PC-3 (cell line): ENCODE measurements at regions not wholly inside any gene's neighbourhood (a gene's known extent, or its start where the extent isn't known, plus 50 kb on each side); places are given as distances from the start of the nearest gene placed in this dataset.

ENCODE experiments used
- CTCF ChIP-seq: fragments of 300-600 bp; sonication (generic); conservative IDR thresholded peaks from 2 replicates; pipeline ENCODE4 v1.5.1; 2017; ENCODE audit warnings: antibody characterized with exemption, low read depth, mild to moderate bottlenecking, low read length
- EZH2 ChIP-seq: fragments of 300-600 bp; sonication (generic); IDR thresholded peaks from one replicate; pipeline ENCODE4 v1.6.1; 2017; ENCODE audit warnings: antibody characterized with exemption, mild to moderate bottlenecking, low read length; ENCODE audit not compliant: unreplicated experiment
- EZH2phosphoT487 ChIP-seq: fragments of 300-600 bp; sonication (generic); IDR thresholded peaks from 2 replicates; pipeline ENCODE4 v1.6.1; 2018; ENCODE audit warnings: mild to moderate bottlenecking, antibody characterized with exemption, low read length, borderline replicate concordance

DNA sequence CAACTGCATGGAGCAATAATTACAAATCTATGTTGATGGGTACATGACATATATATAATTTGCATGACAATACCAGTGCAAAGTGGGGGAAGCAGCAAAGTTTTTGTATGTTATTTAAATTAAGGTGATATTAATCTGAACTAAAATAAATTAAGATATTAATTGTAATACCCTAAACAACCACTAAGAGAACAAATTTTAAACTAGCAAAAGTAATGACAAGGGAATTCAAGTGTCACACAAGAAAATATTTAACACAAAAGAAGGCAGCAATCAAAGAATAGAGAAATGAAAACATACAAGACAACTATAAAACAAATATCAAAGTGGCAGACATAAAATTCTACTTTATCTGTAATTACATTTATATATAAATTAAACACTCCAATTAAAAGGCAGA lies 2003.4 kb downstream of the MAT2B start:
- TF ChIP-seq EZH2 (no peak), CTCF (no peak), EZH2phosphoT487 (no peak)
